ENCODE measurements at regions not wholly inside any gene's neighbourhood (a gene's known extent, or its start where the extent isn't known, plus 50 kb on each side); places are given as distances from the start of the nearest gene placed in this dataset.

- intact Hi-C loops (cut with micrococcal nuclease; ENCODE audit: unreplicated experiment): no loop called here
- Mint-ChIP-seq H3K27ac (ENCODE audit: unreplicated experiment) (no peak overlapping the region), H3K27me3 (ENCODE audit: unreplicated experiment) (no peaks in the 10 kb centered on the region), H3K4me1 (ENCODE audit: low read depth, unreplicated experiment) (no peaks in the 10 kb centered on the region), H3K9me3 (ENCODE audit: low read depth, unreplicated experiment) (no peaks in the 10 kb centered on the region), H3K4me3 (ENCODE audit: low read depth, unreplicated experiment) (no peak overlapping the region), H3K36me3 (ENCODE audit: insufficient read depth, unreplicated experiment) (no peaks in the 10 kb centered on the region)
- DNase-seq: no peak
- TF ChIP-seq CTCF (IDR thresholded peaks at IDR 0.05; ENCODE audit: unreplicated experiment): no peak
- BruUV-seq (replicated peaks): no TSS peak
- CTCF ChIA-PET: no interaction called here
Observed at GRCh38 chr15:95656595-95656994, 673.9 kb upstream of the NR2F2 start.

- Mint-ChIP-seq H3K27me3 (ENCODE audit: unreplicated experiment) (no peaks in the 10 kb centered on the region), H3K36me3 (ENCODE audit: insufficient read depth, unreplicated experiment) (no peaks in the 10 kb centered on the region), H3K4me1 (ENCODE audit: low read depth, unreplicated experiment) (no peaks in the 10 kb centered on the region), H3K27ac (ENCODE audit: unreplicated experiment) (no peak overlapping the region), H3K9me3 (ENCODE audit: low read depth, unreplicated experiment) (no peaks in the 10 kb centered on the region), H3K4me3 (ENCODE audit: low read depth, unreplicated experiment) (no peak overlapping the region)
- BruUV-seq (replicated peaks): no TSS peak
- intact Hi-C loops (cut with micrococcal nuclease; ENCODE audit: unreplicated experiment): no loop called here
- CTCF ChIA-PET: no interaction called here
- no peak for TF ChIP-seq CTCF (IDR thresholded peaks at IDR 0.05; ENCODE audit: unreplicated experiment)
- no peak for DNase-seq
Observed at GRCh38 chr15:95658799-95659198, 671.7 kb upstream of the NR2F2 start.

- no peak overlapping the region for H3K27ac Mint-ChIP-seq (ENCODE audit: unreplicated experiment)
- H3K4me1 Mint-ChIP-seq (ENCODE audit: low read depth, unreplicated experiment): no peaks in the 10 kb centered on the region
- no peaks in the 10 kb centered on the region for H3K9me3 Mint-ChIP-seq (ENCODE audit: low read depth, unreplicated experiment)
- CTCF ChIA-PET: no interaction called here
- no peaks in the 10 kb centered on the region for H3K36me3 Mint-ChIP-seq (ENCODE audit: insufficient read depth, unreplicated experiment)
- H3K4me3 Mint-ChIP-seq (ENCODE audit: low read depth, unreplicated experiment): no peak overlapping the region
- H3K27me3 Mint-ChIP-seq (ENCODE audit: unreplicated experiment): no peaks in the 10 kb centered on the region
- intact Hi-C loops (cut with micrococcal nuclease; ENCODE audit: unreplicated experiment): no loop called here
- no TSS peak for BruUV-seq (replicated peaks)
- no peak for DNase-seq
- TF ChIP-seq CTCF (IDR thresholded peaks at IDR 0.05; ENCODE audit: unreplicated experiment): no peak
Observed at GRCh38 chr15:95659656-95660055, 670.8 kb upstream of the NR2F2 start.

- no peak overlapping the region for H3K4me3 Mint-ChIP-seq (ENCODE audit: low read depth, unreplicated experiment)
- no peak for TF ChIP-seq CTCF (IDR thresholded peaks at IDR 0.05; ENCODE audit: unreplicated experiment)
- no peak for DNase-seq
- no peaks in the 10 kb centered on the region for H3K36me3 Mint-ChIP-seq (ENCODE audit: insufficient read depth, unreplicated experiment)
- CTCF ChIA-PET: no interaction called here
- BruUV-seq (replicated peaks): no TSS peak
- no peaks in the 10 kb centered on the region for H3K27me3 Mint-ChIP-seq (ENCODE audit: unreplicated experiment)
- intact Hi-C loops (cut with micrococcal nuclease; ENCODE audit: unreplicated experiment): no loop called here
- H3K27ac Mint-ChIP-seq (ENCODE audit: unreplicated experiment): no peak overlapping the region
- no peaks in the 10 kb centered on the region for H3K4me1 Mint-ChIP-seq (ENCODE audit: low read depth, unreplicated experiment)
- no peaks in the 10 kb centered on the region for H3K9me3 Mint-ChIP-seq (ENCODE audit: low read depth, unreplicated experiment)
Observed at GRCh38 chr15:95662638-95663037, 667.9 kb upstream of the NR2F2 start.

Data from Calu3 (cell line).